ENCODE measurements at regions not wholly inside any gene's neighbourhood (a gene's known extent, or its start where the extent isn't known, plus 50 kb on each side); places are given as distances from the start of the nearest gene placed in this dataset.

DNA sequence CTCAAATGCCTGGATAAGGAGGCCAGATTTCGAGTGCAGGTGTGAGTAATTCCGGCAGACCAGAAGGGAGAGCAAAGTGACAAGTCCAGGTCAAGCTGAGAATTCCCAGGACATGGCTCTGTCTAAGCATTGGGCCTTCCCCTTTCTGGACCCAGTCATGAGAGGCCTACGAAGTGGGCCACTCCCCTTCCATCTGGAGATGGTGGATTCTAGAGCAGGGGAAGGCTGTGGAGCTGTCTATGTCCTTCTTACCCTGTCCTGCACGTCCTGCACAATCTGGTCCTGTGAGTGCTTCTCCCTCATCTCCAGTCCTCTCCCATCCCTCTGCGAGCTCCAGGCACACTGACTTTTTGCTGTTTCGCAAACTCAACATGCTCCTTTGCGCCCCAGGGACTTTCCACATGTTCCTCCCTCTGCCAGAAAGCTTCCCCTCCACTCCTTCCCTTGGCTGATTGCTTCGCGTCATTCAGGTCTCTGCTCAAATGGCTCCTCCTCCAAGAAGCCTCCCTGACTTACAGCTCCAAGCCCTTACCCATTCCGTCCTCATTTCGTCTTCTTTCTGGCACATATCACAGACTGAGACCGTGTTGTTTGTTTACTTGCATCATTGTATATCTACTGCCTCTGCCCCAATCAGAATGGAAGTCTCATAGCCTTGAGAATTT is 193.2 kb downstream of the URI1 start:
- TF ChIP-seq CTCF (IDR thresholded peaks at IDR 0.05) (no peak), POLR2A (IDR thresholded peaks at IDR 0.05) (no peak)
